ENCODE measurements at regions not wholly inside any gene's neighbourhood (a gene's known extent, or its start where the extent isn't known, plus 50 kb on each side); places are given as distances from the start of the nearest gene placed in this dataset.

DNA sequence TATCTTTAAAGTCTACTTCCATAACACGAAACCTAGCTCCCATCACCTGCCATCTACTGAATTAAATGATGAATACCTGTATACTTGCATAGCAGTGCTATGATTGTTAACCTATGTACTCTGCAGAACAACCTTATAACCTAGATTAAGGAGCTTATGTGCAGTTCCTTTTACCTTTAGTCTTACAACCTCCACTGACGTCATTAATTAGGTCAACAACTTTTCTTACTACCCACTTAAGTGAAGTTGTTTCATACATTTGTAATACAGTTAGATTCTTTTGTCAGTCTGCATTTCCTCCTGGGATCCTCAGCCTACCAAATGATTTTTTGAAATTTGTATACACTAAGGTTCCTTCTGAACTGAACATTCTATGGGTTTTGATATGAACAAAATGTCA, 1082.3 kb downstream of the SUCLG1 start:
- TF ChIP-seq, protein P1, sequence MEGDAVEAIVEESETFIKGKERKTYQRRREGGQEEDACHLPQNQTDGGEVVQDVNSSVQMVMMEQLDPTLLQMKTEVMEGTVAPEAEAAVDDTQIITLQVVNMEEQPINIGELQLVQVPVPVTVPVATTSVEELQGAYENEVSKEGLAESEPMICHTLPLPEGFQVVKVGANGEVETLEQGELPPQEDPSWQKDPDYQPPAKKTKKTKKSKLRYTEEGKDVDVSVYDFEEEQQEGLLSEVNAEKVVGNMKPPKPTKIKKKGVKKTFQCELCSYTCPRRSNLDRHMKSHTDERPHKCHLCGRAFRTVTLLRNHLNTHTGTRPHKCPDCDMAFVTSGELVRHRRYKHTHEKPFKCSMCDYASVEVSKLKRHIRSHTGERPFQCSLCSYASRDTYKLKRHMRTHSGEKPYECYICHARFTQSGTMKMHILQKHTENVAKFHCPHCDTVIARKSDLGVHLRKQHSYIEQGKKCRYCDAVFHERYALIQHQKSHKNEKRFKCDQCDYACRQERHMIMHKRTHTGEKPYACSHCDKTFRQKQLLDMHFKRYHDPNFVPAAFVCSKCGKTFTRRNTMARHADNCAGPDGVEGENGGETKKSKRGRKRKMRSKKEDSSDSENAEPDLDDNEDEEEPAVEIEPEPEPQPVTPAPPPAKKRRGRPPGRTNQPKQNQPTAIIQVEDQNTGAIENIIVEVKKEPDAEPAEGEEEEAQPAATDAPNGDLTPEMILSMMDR (IDR thresholded peaks at IDR 0.05): no peak
- TF ChIP-seq POLR2A (IDR thresholded peaks at IDR 0.05): no peak
